ENCODE measurements at regions not wholly inside any gene's neighbourhood (a gene's known extent, or its start where the extent isn't known, plus 50 kb on each side); places are given as distances from the start of the nearest gene placed in this dataset.
"Not testable (repeated sequence)": the region's sequence is repeated elsewhere in the genome, so short reads cannot be mapped to it uniquely, and the experiment has no call there.

DNA sequence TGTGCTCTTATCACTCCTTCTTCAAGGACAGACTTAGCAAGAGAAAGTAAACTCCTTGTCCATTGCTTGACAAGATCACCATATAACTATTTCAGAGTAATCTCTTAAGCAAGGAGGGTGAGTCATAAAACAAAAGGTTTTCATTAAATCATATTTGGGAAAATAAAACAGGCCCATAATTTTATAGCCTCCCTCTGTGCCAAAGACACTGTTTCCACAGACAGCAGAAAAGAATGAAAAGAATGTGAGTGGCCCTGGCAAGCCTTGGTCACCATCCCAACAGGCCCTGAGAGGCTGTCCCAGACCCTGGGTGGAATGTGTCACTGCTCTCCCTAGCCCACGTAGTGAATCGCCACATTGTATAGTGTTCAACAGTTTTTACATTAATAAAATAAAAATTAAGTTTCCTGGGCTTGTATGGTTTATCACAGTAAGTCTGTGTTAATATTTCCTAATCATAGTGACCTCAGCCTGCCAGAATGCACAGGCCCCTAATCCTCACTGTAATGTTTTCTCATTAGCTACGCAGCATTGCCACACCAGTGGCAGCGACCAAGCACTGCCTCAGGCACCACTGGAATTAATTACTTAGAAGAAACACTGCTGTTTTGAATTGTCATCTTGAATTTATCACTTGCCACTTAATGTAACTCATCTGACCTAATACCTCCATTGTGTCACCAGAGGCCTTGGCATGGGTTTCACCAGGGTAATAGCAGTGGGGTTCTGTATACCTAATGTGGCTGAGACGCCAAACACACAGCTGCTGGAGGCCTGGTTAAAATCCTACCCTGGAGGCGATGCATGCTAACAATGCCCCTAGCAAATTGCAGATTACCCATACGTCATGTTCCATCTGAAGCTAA is 401.9 kb downstream of the LNPK start:
- Histone ChIP-seq H3K4me1 (peaks cover 0 to 11% (median 4%) of the 10 kb centered on the region in 9 donors), H3K27ac (peak overlapping the region in 6 of 10 donors; percentile 3 to 59 (median 14)), H3K36me3 (no peaks in the 10 kb centered on the region), H3K4me3 (no peak overlapping the region), H3K27me3 (no peaks in the 10 kb centered on the region), H3K9me3 (peaks cover 0 to 5% (median 0%) of the 10 kb centered on the region in 11 donors)
- 60 to 62% methylated on average over 7 of the region's 7 CpGs for WGBS, 2 donors
- intact Hi-C loops (cut with DNase I): no loop called here
- ATAC-seq (peak in 5 of 8 donors; percentile 56 to 94 (median 64)), DNase-seq (no peak)
- TF ChIP-seq, protein P1, sequence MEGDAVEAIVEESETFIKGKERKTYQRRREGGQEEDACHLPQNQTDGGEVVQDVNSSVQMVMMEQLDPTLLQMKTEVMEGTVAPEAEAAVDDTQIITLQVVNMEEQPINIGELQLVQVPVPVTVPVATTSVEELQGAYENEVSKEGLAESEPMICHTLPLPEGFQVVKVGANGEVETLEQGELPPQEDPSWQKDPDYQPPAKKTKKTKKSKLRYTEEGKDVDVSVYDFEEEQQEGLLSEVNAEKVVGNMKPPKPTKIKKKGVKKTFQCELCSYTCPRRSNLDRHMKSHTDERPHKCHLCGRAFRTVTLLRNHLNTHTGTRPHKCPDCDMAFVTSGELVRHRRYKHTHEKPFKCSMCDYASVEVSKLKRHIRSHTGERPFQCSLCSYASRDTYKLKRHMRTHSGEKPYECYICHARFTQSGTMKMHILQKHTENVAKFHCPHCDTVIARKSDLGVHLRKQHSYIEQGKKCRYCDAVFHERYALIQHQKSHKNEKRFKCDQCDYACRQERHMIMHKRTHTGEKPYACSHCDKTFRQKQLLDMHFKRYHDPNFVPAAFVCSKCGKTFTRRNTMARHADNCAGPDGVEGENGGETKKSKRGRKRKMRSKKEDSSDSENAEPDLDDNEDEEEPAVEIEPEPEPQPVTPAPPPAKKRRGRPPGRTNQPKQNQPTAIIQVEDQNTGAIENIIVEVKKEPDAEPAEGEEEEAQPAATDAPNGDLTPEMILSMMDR (IDR thresholded peaks at IDR 0.05): no peak

DNA sequence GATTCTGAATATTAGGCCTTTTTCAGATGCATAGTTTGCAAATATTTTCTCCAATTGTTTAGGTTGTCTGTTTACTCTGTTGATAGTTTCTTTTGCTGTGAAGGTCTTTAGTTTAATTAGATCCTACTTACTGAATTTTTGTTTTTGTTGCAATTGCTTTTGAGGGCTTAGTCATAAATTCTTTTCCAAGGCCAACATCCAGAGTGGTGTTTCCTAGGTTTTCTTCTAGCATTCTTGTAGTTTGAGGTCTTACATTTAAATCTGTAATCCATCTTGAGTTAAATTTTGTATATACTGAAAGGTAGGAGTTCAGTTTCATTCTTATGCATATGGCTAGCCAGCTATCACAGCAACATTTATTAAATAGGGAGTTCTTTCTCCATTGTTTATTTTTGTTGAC is 404.8 kb downstream of the LNPK start:
- H3K27me3 ChIP-seq: no peaks in the 10 kb centered on the region
- no peak overlapping the region for H3K4me3 ChIP-seq
- ATAC-seq (no peak), DNase-seq (no peak)
- intact Hi-C loops (cut with DNase I): no loop called here
- TF ChIP-seq, protein P1 (IDR thresholded peaks at IDR 0.05): no peak
- H3K27ac ChIP-seq: no peak overlapping the region
- peaks cover 0 to 11% (median 4%) of the 10 kb centered on the region in 9 donors for H3K4me1 ChIP-seq
- peaks cover 0 to 4% (median 0%) of the 10 kb centered on the region in 11 donors for H3K9me3 ChIP-seq
- no peaks in the 10 kb centered on the region for H3K36me3 ChIP-seq

GRCh38 chr2:175595139-175595538 is 406.9 kb downstream of the LNPK start:
- Histone ChIP-seq H3K27me3 (no peaks in the 10 kb centered on the region), H3K27ac (no peak overlapping the region), H3K9me3 (peaks cover 0 to 4% (median 0%) of the 10 kb centered on the region in 11 donors), H3K36me3 (no peaks in the 10 kb centered on the region), H3K4me3 (no peak overlapping the region), H3K4me1 (peaks cover 0 to 6% (median under 1%) of the 10 kb centered on the region in 9 donors)
- 85 to 87% methylated on average over 4 of the region's 4 CpGs for WGBS, 2 donors
- TF ChIP-seq, protein P1 (IDR thresholded peaks at IDR 0.05): no peak
- DNase-seq (no peak), ATAC-seq (no peak)
- intact Hi-C loops (cut with DNase I): no loop called here

DNA sequence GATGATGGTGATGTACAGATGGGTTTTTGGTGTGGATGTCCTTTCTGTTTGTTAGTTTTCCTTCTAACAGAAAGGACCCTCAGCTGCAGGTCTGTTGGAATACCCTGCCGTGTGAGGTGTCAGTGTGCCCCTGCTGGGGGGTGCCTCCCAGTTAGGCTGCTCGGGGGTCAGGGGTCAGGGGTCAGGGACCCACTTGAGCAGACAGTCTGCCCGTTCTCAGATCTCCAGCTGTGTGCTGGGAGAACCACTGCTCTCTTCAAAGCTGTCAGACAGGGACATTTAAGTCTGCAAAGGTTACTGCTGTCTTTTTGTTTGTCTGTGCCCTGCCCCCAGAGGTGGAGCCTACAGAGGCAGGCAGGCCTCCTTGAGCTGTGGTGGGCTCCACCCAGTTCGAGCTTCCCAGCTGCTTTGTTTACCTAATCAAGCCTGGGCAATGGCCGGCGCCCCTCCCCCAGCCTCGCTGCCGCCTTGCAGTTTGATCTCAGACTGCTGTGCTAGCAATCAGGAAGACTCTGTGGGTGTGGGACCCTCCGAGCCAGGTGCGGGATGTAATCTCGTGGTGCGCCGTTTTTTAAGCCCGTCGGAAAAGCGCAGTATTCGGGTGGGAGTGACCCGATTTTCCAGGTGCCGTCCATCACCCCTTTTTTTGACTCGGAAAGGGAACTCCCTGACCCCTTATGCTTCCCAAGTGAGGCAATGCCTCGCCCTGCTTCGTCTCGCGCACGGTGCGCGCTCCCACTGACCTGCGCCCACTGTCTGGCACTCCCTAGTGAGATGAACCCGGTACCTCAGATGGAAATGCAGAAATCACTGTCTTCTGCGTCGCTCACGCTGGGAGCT is 408.2 kb downstream of the LNPK start:
- DNase-seq; intact Hi-C loops (cut with DNase I); ATAC-seq; H3K4me1 ChIP-seq; H3K9me3 ChIP-seq; H3K27me3 ChIP-seq; H3K27ac ChIP-seq; H3K36me3 ChIP-seq; H3K4me3 ChIP-seq: not testable (repeated sequence)
- 74 to 79% methylated on average over 29 to 31 of the region's 32 CpGs for WGBS, 2 donors

GRCh38 chr2:175588213-175588612 is 406.7 kb upstream of the ATP5MC3 start:
- intact Hi-C loops (cut with DNase I); H3K27ac ChIP-seq: not testable (repeated sequence)

More at GRCh38 chr2:175588213-175588612, 406.7 kb upstream of the ATP5MC3 start:
- H3K9me3 ChIP-seq, ATAC-seq, H3K27me3 ChIP-seq, DNase-seq, H3K36me3 ChIP-seq, H3K4me3 ChIP-seq, H3K4me1 ChIP-seq: not testable (repeated sequence)
- 88% methylated on average over 1 of the region's 1 CpG; no CpG with 5 or more reads in 1 of the 2 donors for WGBS, 2 donors
